ENCODE measurements at regions not wholly inside any gene's neighbourhood (a gene's known extent, or its start where the extent isn't known, plus 50 kb on each side); places are given as distances from the start of the nearest gene placed in this dataset.

DNA sequence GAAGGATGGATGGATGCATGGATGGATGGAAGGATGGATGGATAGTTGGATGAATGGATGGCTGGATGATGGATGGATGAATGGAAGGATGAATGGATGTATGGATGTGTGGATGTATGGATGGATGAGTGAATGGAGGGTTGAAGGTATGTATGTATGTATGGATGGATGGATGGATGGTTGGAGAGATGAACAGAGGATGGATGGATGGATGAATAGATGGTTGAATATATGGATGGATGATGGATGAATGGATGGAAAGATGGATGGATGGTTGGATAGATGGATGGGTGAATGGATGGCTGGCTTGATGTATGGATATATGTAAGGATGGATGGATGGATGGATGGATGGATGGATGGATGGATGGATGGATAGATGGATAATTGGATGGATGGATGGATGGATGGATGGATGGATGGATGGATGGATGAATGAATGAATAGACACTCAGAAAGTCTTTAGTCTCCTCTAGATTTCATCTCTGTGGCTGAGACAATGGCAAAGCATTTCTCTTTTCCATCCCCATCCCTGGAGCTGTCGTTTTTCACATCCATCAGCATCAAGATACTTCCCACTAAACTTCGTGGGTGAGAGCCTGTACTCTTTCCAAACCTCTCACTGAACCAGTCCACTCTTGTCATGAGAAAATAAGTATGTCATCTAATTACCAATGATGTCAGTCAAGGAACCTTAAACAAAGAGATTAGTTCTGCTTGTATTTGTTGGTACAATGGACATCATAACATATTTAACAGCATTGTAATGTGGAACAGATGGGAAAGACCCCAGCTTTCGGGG lies 74.8 kb upstream of the CLMN start:
- TF ChIP-seq, protein P1, sequence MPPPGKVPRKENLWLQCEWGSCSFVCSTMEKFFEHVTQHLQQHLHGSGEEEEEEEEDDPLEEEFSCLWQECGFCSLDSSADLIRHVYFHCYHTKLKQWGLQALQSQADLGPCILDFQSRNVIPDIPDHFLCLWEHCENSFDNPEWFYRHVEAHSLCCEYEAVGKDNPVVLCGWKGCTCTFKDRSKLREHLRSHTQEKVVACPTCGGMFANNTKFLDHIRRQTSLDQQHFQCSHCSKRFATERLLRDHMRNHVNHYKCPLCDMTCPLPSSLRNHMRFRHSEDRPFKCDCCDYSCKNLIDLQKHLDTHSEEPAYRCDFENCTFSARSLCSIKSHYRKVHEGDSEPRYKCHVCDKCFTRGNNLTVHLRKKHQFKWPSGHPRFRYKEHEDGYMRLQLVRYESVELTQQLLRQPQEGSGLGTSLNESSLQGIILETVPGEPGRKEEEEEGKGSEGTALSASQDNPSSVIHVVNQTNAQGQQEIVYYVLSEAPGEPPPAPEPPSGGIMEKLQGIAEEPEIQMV (CRISPR knock-in tag; IDR thresholded peaks at IDR 0.05; ENCODE audit: low read depth), result no peak
- TF ChIP-seq ZNF224 (CRISPR knock-in tag; IDR thresholded peaks at IDR 0.05) (no peak), KLF9 (CRISPR knock-in tag; IDR thresholded peaks at IDR 0.05; ENCODE audit: low read depth) (no peak), MEIS2 (CRISPR knock-in tag; IDR thresholded peaks at IDR 0.05) (no peak), FIP1L1 (IDR thresholded peaks at IDR 0.05; ENCODE audit: borderline replicate concordance, insufficient read depth, low read depth, low read length) (no peak), ZFP1 (CRISPR knock-in tag; IDR thresholded peaks at IDR 0.05) (no peak), ZKSCAN5 (CRISPR knock-in tag; IDR thresholded peaks at IDR 0.05) (no peak)
- TF ChIP-seq, protein P2, sequence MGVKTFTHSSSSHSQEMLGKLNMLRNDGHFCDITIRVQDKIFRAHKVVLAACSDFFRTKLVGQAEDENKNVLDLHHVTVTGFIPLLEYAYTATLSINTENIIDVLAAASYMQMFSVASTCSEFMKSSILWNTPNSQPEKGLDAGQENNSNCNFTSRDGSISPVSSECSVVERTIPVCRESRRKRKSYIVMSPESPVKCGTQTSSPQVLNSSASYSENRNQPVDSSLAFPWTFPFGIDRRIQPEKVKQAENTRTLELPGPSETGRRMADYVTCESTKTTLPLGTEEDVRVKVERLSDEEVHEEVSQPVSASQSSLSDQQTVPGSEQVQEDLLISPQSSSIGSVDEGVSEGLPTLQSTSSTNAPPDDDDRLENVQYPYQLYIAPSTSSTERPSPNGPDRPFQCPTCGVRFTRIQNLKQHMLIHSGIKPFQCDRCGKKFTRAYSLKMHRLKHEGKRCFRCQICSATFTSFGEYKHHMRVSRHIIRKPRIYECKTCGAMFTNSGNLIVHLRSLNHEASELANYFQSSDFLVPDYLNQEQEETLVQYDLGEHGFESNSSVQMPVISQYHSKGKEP (CRISPR knock-in tag; IDR thresholded peaks at IDR 0.05), result no peak
- TF ChIP-seq, protein P3, sequence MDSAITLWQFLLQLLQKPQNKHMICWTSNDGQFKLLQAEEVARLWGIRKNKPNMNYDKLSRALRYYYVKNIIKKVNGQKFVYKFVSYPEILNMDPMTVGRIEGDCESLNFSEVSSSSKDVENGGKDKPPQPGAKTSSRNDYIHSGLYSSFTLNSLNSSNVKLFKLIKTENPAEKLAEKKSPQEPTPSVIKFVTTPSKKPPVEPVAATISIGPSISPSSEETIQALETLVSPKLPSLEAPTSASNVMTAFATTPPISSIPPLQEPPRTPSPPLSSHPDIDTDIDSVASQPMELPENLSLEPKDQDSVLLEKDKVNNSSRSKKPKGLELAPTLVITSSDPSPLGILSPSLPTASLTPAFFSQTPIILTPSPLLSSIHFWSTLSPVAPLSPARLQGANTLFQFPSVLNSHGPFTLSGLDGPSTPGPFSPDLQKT (CRISPR knock-in tag; IDR thresholded peaks at IDR 0.05; ENCODE audit: borderline replicate concordance), result no peak

Measured in HepG2 (cell line).